ENCODE measurements at regions not wholly inside any gene's neighbourhood (a gene's known extent, or its start where the extent isn't known, plus 50 kb on each side); places are given as distances from the start of the nearest gene placed in this dataset.

DNA sequence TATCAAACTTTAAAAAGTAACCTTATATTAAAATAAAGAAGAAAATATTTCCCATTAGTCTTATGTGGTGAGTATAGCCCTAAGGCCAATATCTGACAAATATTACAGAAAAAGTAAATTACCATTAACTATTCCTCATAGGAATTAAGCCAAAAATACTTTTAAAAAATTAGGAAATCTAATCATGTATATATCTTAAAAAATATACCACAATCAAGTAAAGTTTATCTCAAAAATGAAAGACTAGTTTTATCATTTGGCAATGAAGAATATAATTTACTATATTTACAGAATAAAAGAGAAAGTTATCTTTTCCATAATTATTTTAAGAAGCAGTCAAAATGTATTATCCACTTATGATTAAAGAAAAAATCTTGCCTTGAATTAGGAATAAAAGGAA is 458.8 kb upstream of the ZNF462 start:
- POLR2A ChIA-PET = no interaction called here
- DNase-seq (ENCODE audit: extremely low spot score) = no peak
- TF ChIP-seq SP1 (IDR thresholded peaks at IDR 0.05) (no peak), FOXM1 (IDR thresholded peaks at IDR 0.05; ENCODE audit: borderline replicate concordance) (no peak), HDGF (IDR thresholded peaks at IDR 0.05; ENCODE audit: borderline replicate concordance) (no peak), L3MBTL2 (conservative IDR thresholded peaks at IDR 0.05) (no peak), ELF4 (IDR thresholded peaks at IDR 0.05) (no peak), ZNF384 (IDR thresholded peaks at IDR 0.05) (no peak), FOXA1 (IDR thresholded peaks at IDR 0.05) (no peak), TARDBP (IDR thresholded peaks at IDR 0.05) (no peak), LEF1 (IDR thresholded peaks at IDR 0.05; ENCODE audit: borderline replicate concordance) (no peak), ARNT (IDR thresholded peaks at IDR 0.05) (no peak), FOXK2 (IDR thresholded peaks at IDR 0.05) (no peak), NFRKB (IDR thresholded peaks at IDR 0.05) (no peak), BHLHE40 (IDR thresholded peaks at IDR 0.05; ENCODE audit: borderline replicate concordance) (no peak), CTBP1 (IDR thresholded peaks at IDR 0.05; ENCODE audit: borderline replicate concordance) (no peak), SUZ12 (IDR thresholded peaks at IDR 0.05) (no peak)
- TF ChIP-seq, protein P1, sequence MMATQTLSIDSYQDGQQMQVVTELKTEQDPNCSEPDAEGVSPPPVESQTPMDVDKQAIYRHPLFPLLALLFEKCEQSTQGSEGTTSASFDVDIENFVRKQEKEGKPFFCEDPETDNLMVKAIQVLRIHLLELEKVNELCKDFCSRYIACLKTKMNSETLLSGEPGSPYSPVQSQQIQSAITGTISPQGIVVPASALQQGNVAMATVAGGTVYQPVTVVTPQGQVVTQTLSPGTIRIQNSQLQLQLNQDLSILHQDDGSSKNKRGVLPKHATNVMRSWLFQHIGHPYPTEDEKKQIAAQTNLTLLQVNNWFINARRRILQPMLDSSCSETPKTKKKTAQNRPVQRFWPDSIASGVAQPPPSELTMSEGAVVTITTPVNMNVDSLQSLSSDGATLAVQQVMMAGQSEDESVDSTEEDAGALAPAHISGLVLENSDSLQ (IDR thresholded peaks at IDR 0.05) = no peak
- CTCF ChIA-PET = no interaction called here

DNA sequence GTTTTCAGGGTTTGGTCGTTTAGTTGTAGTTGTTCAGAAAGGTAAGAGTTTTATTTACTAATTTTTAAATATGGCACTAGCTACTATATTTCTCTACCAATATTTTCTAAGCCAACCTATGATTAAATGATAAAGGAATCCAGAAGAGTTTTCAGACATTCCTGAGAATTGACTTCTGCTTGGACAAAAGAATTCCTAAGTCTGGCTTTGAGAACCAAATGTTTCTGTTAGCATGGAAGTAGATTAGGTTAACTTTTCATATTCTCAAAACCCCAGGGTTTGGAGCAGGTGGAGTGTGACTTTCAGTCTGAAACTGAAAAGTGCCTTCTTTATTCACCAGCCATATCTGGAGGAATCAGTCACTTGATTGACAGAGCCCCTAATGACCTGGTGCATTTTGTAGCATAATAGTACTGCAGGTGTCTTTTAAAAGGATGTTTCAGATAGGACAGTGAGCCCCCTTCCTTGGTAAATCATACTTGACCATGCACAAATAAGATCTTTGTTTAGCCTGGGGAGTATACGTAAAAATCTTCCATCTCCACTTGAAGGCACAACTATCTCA is 457.0 kb upstream of the ZNF462 start:
- no peak for TF ChIP-seq BHLHE40 (IDR thresholded peaks at IDR 0.05; ENCODE audit: borderline replicate concordance)
- no peak for TF ChIP-seq FOXM1 (IDR thresholded peaks at IDR 0.05; ENCODE audit: borderline replicate concordance)
- TF ChIP-seq CTBP1 (IDR thresholded peaks at IDR 0.05; ENCODE audit: borderline replicate concordance) = no peak
- no peak for TF ChIP-seq NFRKB (IDR thresholded peaks at IDR 0.05)
- no peak for TF ChIP-seq HDGF (IDR thresholded peaks at IDR 0.05; ENCODE audit: borderline replicate concordance)
- no peak for TF ChIP-seq FOXA1 (IDR thresholded peaks at IDR 0.05)
- TF ChIP-seq, protein P1 (IDR thresholded peaks at IDR 0.05) = no peak
- TF ChIP-seq FOXK2 (IDR thresholded peaks at IDR 0.05) = no peak
- no peak for TF ChIP-seq L3MBTL2 (conservative IDR thresholded peaks at IDR 0.05)
- no peak for TF ChIP-seq ARNT (IDR thresholded peaks at IDR 0.05)
- no peak for TF ChIP-seq ZNF384 (IDR thresholded peaks at IDR 0.05)
- no peak for TF ChIP-seq LEF1 (IDR thresholded peaks at IDR 0.05; ENCODE audit: borderline replicate concordance)
- no peak for TF ChIP-seq TARDBP (IDR thresholded peaks at IDR 0.05)
- TF ChIP-seq SUZ12 (IDR thresholded peaks at IDR 0.05) = no peak
- TF ChIP-seq SP1 (IDR thresholded peaks at IDR 0.05) = no peak
- no peak for TF ChIP-seq ELF4 (IDR thresholded peaks at IDR 0.05)
- DNase-seq (ENCODE audit: extremely low spot score) = no peak
- ChIA-PET POLR2A (no interaction called here), CTCF (no interaction called here)

DNA sequence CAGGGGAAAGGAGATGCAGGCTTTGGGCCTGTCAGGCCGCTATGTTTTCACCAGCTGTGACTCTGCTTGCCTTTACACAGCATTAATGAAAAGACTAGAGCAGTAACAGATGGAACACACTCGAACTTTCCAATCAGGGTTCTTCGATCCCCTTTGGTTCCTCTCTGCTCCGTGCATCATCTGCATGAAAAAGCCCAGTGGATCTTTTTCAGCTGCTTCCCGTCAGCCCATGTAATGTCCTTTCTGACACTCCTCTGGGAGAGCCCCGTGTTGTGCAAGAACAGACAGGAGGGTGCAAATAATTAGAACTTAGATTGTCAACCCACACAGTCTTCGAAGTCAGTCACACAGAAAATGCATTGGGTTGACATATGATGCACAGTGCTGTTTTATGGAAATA is 448.9 kb upstream of the ZNF462 start:
- TF ChIP-seq CTBP1 (IDR thresholded peaks at IDR 0.05; ENCODE audit: borderline replicate concordance) (no peak), ARNT (IDR thresholded peaks at IDR 0.05) (no peak), ELF4 (IDR thresholded peaks at IDR 0.05) (no peak)
- POLR2A ChIA-PET = no interaction called here
- no peak for DNase-seq (ENCODE audit: extremely low spot score)
- CTCF ChIA-PET = no interaction called here

DNA sequence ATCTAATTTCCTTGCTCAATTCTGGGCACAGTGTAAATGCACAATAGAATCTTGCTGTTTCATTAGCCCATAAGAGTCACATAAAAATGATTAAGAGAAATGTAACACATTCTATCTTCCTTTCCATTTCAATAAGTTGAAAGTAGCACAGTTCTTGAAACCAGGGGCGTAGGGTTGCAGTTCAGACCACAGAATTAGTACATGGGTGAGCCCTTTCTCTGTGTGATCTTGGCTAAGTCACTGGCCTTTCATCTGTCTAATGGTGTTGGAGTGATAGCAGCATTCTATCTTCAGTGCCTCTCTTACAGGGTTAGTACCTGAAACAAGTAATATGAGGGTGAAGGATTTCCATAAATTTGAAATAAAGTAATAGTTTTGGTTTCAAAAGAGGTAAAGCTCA is 445.3 kb upstream of the ZNF462 start:
- POLR2A ChIA-PET = no interaction called here
- CTCF ChIA-PET = no interaction called here
- DNase-seq (ENCODE audit: extremely low spot score) = no peak
- no peak for TF ChIP-seq CTBP1 (IDR thresholded peaks at IDR 0.05; ENCODE audit: borderline replicate concordance)
- no peak for TF ChIP-seq NFRKB (IDR thresholded peaks at IDR 0.05)
- TF ChIP-seq BHLHE40 (IDR thresholded peaks at IDR 0.05; ENCODE audit: borderline replicate concordance) = no peak
- TF ChIP-seq TARDBP (IDR thresholded peaks at IDR 0.05) = no peak
- TF ChIP-seq HDGF (IDR thresholded peaks at IDR 0.05; ENCODE audit: borderline replicate concordance) = no peak
- TF ChIP-seq ELF4 (IDR thresholded peaks at IDR 0.05) = no peak
- no peak for TF ChIP-seq FOXM1 (IDR thresholded peaks at IDR 0.05; ENCODE audit: borderline replicate concordance)
- TF ChIP-seq L3MBTL2 (conservative IDR thresholded peaks at IDR 0.05) = no peak
- no peak for TF ChIP-seq ARNT (IDR thresholded peaks at IDR 0.05)
- TF ChIP-seq, protein P1 (IDR thresholded peaks at IDR 0.05) = no peak
- no peak for TF ChIP-seq ZNF384 (IDR thresholded peaks at IDR 0.05)
- no peak for TF ChIP-seq FOXK2 (IDR thresholded peaks at IDR 0.05)
- no peak for TF ChIP-seq SUZ12 (IDR thresholded peaks at IDR 0.05)
- TF ChIP-seq LEF1 (IDR thresholded peaks at IDR 0.05; ENCODE audit: borderline replicate concordance) = no peak

DNA sequence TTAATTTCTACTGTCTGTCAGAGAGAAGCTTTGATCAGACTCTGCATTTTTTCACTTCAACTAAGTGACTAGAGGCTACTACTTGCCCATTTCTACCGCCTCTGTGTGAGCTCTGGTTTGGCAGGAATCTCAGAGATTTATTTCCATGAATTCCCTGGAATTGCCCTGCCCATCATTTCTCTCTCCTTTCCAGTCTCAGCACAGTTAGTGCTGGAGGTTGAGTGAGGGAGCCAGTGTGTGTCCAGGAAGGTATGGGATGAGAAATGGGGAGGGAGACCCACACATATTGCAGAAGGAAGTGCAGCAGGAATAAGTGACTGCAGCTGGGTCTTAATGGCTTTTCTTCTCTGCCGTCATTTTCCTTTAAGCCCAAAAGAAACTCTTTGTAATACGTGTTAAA is 443.1 kb upstream of the ZNF462 start:
- ChIA-PET CTCF (no interaction called here), POLR2A (no interaction called here)
- DNase-seq (ENCODE audit: extremely low spot score) = no peak
- TF ChIP-seq ARNT (IDR thresholded peaks at IDR 0.05) (no peak), NFRKB (IDR thresholded peaks at IDR 0.05) (no peak), L3MBTL2 (conservative IDR thresholded peaks at IDR 0.05) (no peak), SUZ12 (IDR thresholded peaks at IDR 0.05) (no peak), CTBP1 (IDR thresholded peaks at IDR 0.05; ENCODE audit: borderline replicate concordance) (no peak), HDGF (IDR thresholded peaks at IDR 0.05; ENCODE audit: borderline replicate concordance) (no peak), FOXK2 (IDR thresholded peaks at IDR 0.05) (no peak), ELF4 (IDR thresholded peaks at IDR 0.05) (no peak), BHLHE40 (IDR thresholded peaks at IDR 0.05; ENCODE audit: borderline replicate concordance) (no peak), SP1 (IDR thresholded peaks at IDR 0.05) (no peak), LEF1 (IDR thresholded peaks at IDR 0.05; ENCODE audit: borderline replicate concordance) (no peak)
- TF ChIP-seq, protein P1 (IDR thresholded peaks at IDR 0.05) = no peak
